ENCODE measurements at regions not wholly inside any gene's neighbourhood (a gene's known extent, or its start where the extent isn't known, plus 50 kb on each side); places are given as distances from the start of the nearest gene placed in this dataset.

DNA sequence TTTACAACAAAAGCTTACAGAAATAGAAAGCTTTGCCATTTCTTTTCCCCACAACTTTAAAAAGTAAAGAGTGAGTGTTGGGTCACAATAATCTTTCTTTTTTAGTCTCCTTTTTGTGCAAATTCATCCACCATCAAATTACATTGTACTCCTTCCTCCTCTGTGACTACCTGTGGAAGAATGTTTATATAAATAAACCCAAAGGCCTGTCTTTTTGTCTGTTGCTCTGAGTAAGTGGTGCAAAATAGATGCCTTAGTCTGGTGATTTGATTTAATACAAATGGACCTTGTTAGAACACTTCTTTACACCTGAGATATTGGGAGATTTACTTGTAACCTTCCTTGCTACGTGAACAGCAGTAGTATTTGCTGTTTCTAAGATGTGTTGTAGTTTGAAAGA, 53.5 kb upstream of the TAF11L2 start:
- Mint-ChIP-seq H3K36me3 (ENCODE audit: low read depth) (no peaks in the 10 kb centered on the region), H3K27ac (no peak overlapping the region), H3K9me3 (peaks cover 17% of the 10 kb centered on the region), H3K27me3 (no peaks in the 10 kb centered on the region), H3K4me1 (ENCODE audit: low read depth) (no peaks in the 10 kb centered on the region), H3K4me3 (no peak overlapping the region)

- Mint-ChIP-seq H3K9me3 (peaks cover 15% of the 10 kb centered on the region), H3K4me1 (ENCODE audit: low read depth) (no peaks in the 10 kb centered on the region), H3K27ac (no peak overlapping the region), H3K27me3 (no peaks in the 10 kb centered on the region), H3K4me3 (no peak overlapping the region), H3K36me3 (ENCODE audit: low read depth) (no peaks in the 10 kb centered on the region)
Measured at GRCh38 chr5:17445185-17445584, 52.8 kb upstream of the TAF11L2 start.
